ENCODE measurements at regions not wholly inside any gene's neighbourhood (a gene's known extent, or its start where the extent isn't known, plus 50 kb on each side); places are given as distances from the start of the nearest gene placed in this dataset.

- H3K27ac Mint-ChIP-seq, result no peak overlapping the region
- no peak overlapping the region for H3K4me3 Mint-ChIP-seq (ENCODE audit: low read depth)
- TF ChIP-seq CTCF (IDR thresholded peaks at IDR 0.05; ENCODE audit: unreplicated experiment), result no peak
- H3K4me1 Mint-ChIP-seq (ENCODE audit: low read depth), result no peaks in the 10 kb centered on the region
- H3K27me3 Mint-ChIP-seq, result peaks cover 29% of the 10 kb centered on the region
- H3K9me3 Mint-ChIP-seq (ENCODE audit: low read depth), result peaks cover 6% of the 10 kb centered on the region
- H3K36me3 Mint-ChIP-seq (ENCODE audit: insufficient read depth), result no peaks in the 10 kb centered on the region
- peak; percentile 12 for DNase-seq (ENCODE audit: low spot score, unreplicated experiment)
These were observed 233.5 kb downstream of the DHX35 start for GRCh38 chr20:39195582-39196021.

- no peaks in the 10 kb centered on the region for H3K4me1 Mint-ChIP-seq (ENCODE audit: low read depth)
- DNase-seq (ENCODE audit: low spot score, unreplicated experiment), result no peak
- no peak overlapping the region for H3K27ac Mint-ChIP-seq
- TF ChIP-seq CTCF (IDR thresholded peaks at IDR 0.05; ENCODE audit: unreplicated experiment), result no peak
- H3K9me3 Mint-ChIP-seq (ENCODE audit: low read depth), result peaks cover 4% of the 10 kb centered on the region
- H3K27me3 Mint-ChIP-seq, result peaks cover 18% of the 10 kb centered on the region
- no peaks in the 10 kb centered on the region for H3K36me3 Mint-ChIP-seq (ENCODE audit: insufficient read depth)
- H3K4me3 Mint-ChIP-seq (ENCODE audit: low read depth), result no peak overlapping the region
These were observed 228.8 kb downstream of the DHX35 start for GRCh38 chr20:39190666-39191570.

GRCh38 chr20:39188266-39188765 lies 226.2 kb downstream of the DHX35 start:
- Mint-ChIP-seq H3K27ac (no peak overlapping the region), H3K9me3 (ENCODE audit: low read depth) (peaks cover 14% of the 10 kb centered on the region), H3K36me3 (ENCODE audit: insufficient read depth) (no peaks in the 10 kb centered on the region), H3K4me3 (ENCODE audit: low read depth) (no peak overlapping the region), H3K27me3 (peaks cover 3% of the 10 kb centered on the region), H3K4me1 (ENCODE audit: low read depth) (no peaks in the 10 kb centered on the region)
- TF ChIP-seq CTCF (IDR thresholded peaks at IDR 0.05; ENCODE audit: unreplicated experiment), result no peak
- no peak for DNase-seq (ENCODE audit: low spot score, unreplicated experiment)

- no peak overlapping the region for H3K27ac Mint-ChIP-seq
- H3K4me3 Mint-ChIP-seq (ENCODE audit: low read depth), result no peak overlapping the region
- H3K36me3 Mint-ChIP-seq (ENCODE audit: insufficient read depth), result no peaks in the 10 kb centered on the region
- H3K4me1 Mint-ChIP-seq (ENCODE audit: low read depth), result peaks cover 8% of the 10 kb centered on the region
- TF ChIP-seq CTCF (IDR thresholded peaks at IDR 0.05; ENCODE audit: unreplicated experiment), result no peak
- DNase-seq (ENCODE audit: low spot score, unreplicated experiment), result no peak
- H3K9me3 Mint-ChIP-seq (ENCODE audit: low read depth), result peaks cover 14% of the 10 kb centered on the region
- H3K27me3 Mint-ChIP-seq, result peaks cover 4% of the 10 kb centered on the region
These were observed 219.3 kb downstream of the DHX35 start for GRCh38 chr20:39181490-39181889.

GRCh38 chr20:39176457-39176856 lies 214.3 kb downstream of the DHX35 start:
- no peak for DNase-seq (ENCODE audit: low spot score, unreplicated experiment)
- Mint-ChIP-seq H3K9me3 (ENCODE audit: low read depth) (no peaks in the 10 kb centered on the region), H3K4me3 (ENCODE audit: low read depth) (no peak overlapping the region), H3K27me3 (peaks cover 6% of the 10 kb centered on the region), H3K27ac (no peak overlapping the region), H3K4me1 (ENCODE audit: low read depth) (peaks cover 6% of the 10 kb centered on the region), H3K36me3 (ENCODE audit: insufficient read depth) (no peaks in the 10 kb centered on the region)
- TF ChIP-seq CTCF (IDR thresholded peaks at IDR 0.05; ENCODE audit: unreplicated experiment), result no peak

Measured in progenitor cell of endocrine pancreas (in vitro differentiated cells).